HepG2 (cell line): ENCODE measurements at regions not wholly inside any gene's neighbourhood (a gene's known extent, or its start where the extent isn't known, plus 50 kb on each side); places are given as distances from the start of the nearest gene placed in this dataset.

Experiments used
- ATM ChIP-seq: fragments of 450-650 bp; IDR thresholded peaks from 2 replicates; pipeline ENCODE4 v1.7.1; 2017; ENCODE audit warnings: mild to moderate bottlenecking, borderline replicate concordance
- HDAC2 ChIP-seq: sonication (generic); formaldehyde crosslinking; IDR thresholded peaks from 2 replicates; pipeline ENCODE4 v1.4.0; 2020; ENCODE audit warnings: missing genetic modification reagents
- HMGA1 ChIP-seq: sonication (generic); formaldehyde crosslinking; conservative IDR thresholded peaks from 2 replicates; pipeline ENCODE4 v1.4.0; 2020; ENCODE audit warnings: missing genetic modification reagents
- HOXA5 ChIP-seq: sonication (generic); formaldehyde crosslinking; IDR thresholded peaks from 2 replicates; pipeline ENCODE4 v1.4.0; 2020; ENCODE audit warnings: missing genetic modification reagents
- ISX ChIP-seq: sonication (generic); formaldehyde crosslinking; conservative IDR thresholded peaks from 2 replicates; pipeline ENCODE4 v1.5.0; 2020; ENCODE audit warnings: missing genetic modification reagents
- RAD21 ChIP-seq: fragments of 450-650 bp; formaldehyde crosslinking; IDR thresholded peaks from 2 replicates; pipeline ENCODE4 v1.5.0; 2020; ENCODE audit warnings: mild to moderate bottlenecking
- REPIN1 ChIP-seq: sonication (generic); formaldehyde crosslinking; IDR thresholded peaks from 2 replicates; pipeline ENCODE4 v1.8.0; 2022; ENCODE audit warnings: missing genetic modification reagents, low read depth, mild to moderate bottlenecking, borderline replicate concordance
- SCMH1 ChIP-seq: sonication (generic); formaldehyde crosslinking; IDR thresholded peaks from 2 replicates; pipeline ENCODE4 v1.9.0; 2021; ENCODE audit warnings: missing genetic modification reagents, mild to moderate bottlenecking, borderline replicate concordance
- SRY ChIP-seq: sonication (generic); formaldehyde crosslinking; IDR thresholded peaks from 2 replicates; pipeline ENCODE4 v1.8.0; 2022; ENCODE audit warnings: mild to moderate bottlenecking, missing genetic modification reagents
- TBX2 ChIP-seq: sonication (generic); formaldehyde crosslinking; IDR thresholded peaks from 2 replicates; pipeline ENCODE4 v1.5.0; 2020; ENCODE audit warnings: missing genetic modification reagents, mild to moderate bottlenecking, borderline replicate concordance
- TCF7 ChIP-seq: sonication (generic); IDR thresholded peaks from 2 replicates; pipeline ENCODE4 v1.6.1; 2016; ENCODE audit warnings: antibody characterized with exemption, low read depth
- ZIK1 ChIP-seq: sonication (generic); formaldehyde crosslinking; IDR thresholded peaks from 2 replicates; pipeline ENCODE4 v1.5.0; 2020; ENCODE audit warnings: mild to moderate bottlenecking, low read depth, missing genetic modification reagents, borderline replicate concordance
- ZMYM4 ChIP-seq: sonication (generic); formaldehyde crosslinking; IDR thresholded peaks from 2 replicates; pipeline ENCODE4 v1.8.1; 2023; ENCODE audit warnings: mild to moderate bottlenecking, missing genetic modification reagents
- ZNF12 ChIP-seq: sonication (generic); formaldehyde crosslinking; IDR thresholded peaks from 2 replicates; pipeline ENCODE4 v1.5.0; 2020; ENCODE audit warnings: missing genetic modification reagents
- ZNF33A ChIP-seq: sonication (generic); formaldehyde crosslinking; IDR thresholded peaks from 2 replicates; pipeline ENCODE4 v1.5.1; 2020; ENCODE audit warnings: missing genetic modification reagents, mild to moderate bottlenecking, moderate library complexity, borderline replicate concordance
- ZNF530 ChIP-seq: sonication (generic); formaldehyde crosslinking; IDR thresholded peaks from 2 replicates; pipeline ENCODE4 v1.5.0; 2020; ENCODE audit warnings: low read depth, mild to moderate bottlenecking, missing genetic modification reagents
- TF ChIP-seq, protein P1 (sequence below): sonication (generic); formaldehyde crosslinking; IDR thresholded peaks from 2 replicates; pipeline ENCODE4 v1.8.0; 2022; ENCODE audit warnings: missing genetic modification reagents, mild to moderate bottlenecking, inconsistent platforms, borderline replicate concordance
- TF ChIP-seq, protein P2 (sequence below): sonication (generic); formaldehyde crosslinking; IDR thresholded peaks from 2 replicates; pipeline ENCODE4 v1.5.0; 2020; ENCODE audit warnings: missing genetic modification reagents
- TF ChIP-seq, protein P3 (sequence below): sonication (generic); formaldehyde crosslinking; IDR thresholded peaks from 2 replicates; pipeline ENCODE4 v1.4.0; 2020; ENCODE audit warnings: missing genetic modification reagents
- TF ChIP-seq, protein P4 (sequence below): sonication (generic); formaldehyde crosslinking; IDR thresholded peaks from 2 replicates; pipeline ENCODE4 v1.4.0; 2020; ENCODE audit warnings: missing genetic modification reagents, borderline replicate concordance
- TF ChIP-seq, protein P5 (sequence below), 2 experiments: sonication (generic) in 1 of 2; formaldehyde crosslinking in 1 of 2; IDR thresholded peaks; 2 replicates each; pipeline versions ENCODE4 v1.5.1 to v1.6.1; 2011 to 2020; ENCODE audit warnings: borderline replicate concordance in 1 of 2, low read depth in 1 of 2, low read length in 1 of 2, mild to moderate bottlenecking in 1 of 2, missing genetic modification reagents in 1 of 2, moderate library complexity in 1 of 2

DNA sequence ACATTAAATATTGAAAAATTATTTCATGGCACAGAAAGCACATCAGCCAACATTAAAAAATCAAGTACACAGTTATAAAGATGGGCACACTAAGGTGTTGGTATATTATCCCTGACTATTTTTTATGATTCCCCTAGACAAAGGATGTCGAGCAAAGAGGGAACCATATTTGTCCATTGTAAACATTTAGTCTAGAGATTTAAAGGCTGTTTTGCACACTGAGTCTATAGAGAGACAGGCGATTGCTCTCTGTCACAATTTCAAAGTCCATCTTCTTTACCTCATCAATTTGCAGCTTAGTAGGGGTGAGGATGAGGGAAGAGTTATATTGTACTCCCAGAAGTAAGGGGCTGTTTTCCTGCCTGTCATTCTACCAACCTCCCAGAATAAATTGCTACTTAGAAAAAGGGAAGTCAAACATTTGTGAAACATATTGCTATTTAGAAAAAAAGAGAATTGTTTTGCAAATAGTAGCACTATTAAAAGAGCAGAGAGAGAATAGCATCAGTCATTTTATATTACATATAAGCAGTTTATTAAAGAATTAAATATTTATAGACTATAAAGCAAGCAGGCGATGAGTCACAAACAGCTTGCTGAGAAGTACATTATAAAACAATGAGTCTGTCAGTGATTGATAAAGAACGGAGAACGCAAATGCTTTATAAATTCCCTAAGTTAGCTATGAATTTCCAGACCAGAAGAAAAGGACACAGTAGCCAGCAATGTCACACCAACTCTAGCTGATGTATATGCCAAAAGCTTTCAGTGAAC, 270.6 kb upstream of the PMFBP1 start (continued):
- TF ChIP-seq REPIN1 (peak; percentile 38; the same call in 1 of the 2 replicates), HDAC2 (CRISPR knock-in tag) (peak; percentile 84), RAD21 (CRISPR knock-in tag) (no peak), ZIK1 (CRISPR knock-in tag) (no peak), HOXA5 (no peak), ISX (CRISPR knock-in tag) (no peak), ZNF12 (no peak), ATM (no peak), TCF7 (peak; percentile 55; the same call in 1 of the 2 replicates), ZMYM4 (CRISPR knock-in tag) (peak; percentile 93), HMGA1 (CRISPR knock-in tag) (no peak), SRY (CRISPR knock-in tag) (no peak), ZNF530 (CRISPR knock-in tag) (no peak), ZNF33A (CRISPR knock-in tag) (no peak), SCMH1 (CRISPR knock-in tag) (no peak), TBX2 (CRISPR knock-in tag) (peak; percentile 76; the same call in 1 of the 2 replicates)
- TF ChIP-seq, protein P1, sequence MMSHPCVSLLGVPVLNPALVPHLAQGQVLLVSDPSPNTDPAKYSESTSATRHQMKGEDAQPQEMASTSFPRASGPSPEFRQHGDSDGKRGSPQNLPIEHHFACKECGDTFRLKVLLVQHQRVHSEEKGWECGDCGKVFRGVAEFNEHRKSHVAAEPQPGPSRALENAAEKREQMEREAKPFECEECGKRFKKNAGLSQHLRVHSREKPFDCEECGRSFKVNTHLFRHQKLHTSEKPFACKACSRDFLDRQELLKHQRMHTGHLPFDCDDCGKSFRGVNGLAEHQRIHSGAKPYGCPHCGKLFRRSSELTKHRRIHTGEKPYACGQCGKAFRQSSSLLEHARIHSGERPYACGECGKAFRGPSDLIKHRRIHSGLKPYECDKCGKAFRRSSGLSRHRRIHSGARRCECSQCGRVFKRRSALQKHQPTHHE (CRISPR knock-in tag), result no peak
- TF ChIP-seq, protein P2, sequence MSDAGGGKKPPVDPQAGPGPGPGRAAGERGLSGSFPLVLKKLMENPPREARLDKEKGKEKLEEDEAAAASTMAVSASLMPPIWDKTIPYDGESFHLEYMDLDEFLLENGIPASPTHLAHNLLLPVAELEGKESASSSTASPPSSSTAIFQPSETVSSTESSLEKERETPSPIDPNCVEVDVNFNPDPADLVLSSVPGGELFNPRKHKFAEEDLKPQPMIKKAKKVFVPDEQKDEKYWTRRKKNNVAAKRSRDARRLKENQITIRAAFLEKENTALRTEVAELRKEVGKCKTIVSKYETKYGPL (CRISPR knock-in tag), result no peak
- TF ChIP-seq, protein P3, sequence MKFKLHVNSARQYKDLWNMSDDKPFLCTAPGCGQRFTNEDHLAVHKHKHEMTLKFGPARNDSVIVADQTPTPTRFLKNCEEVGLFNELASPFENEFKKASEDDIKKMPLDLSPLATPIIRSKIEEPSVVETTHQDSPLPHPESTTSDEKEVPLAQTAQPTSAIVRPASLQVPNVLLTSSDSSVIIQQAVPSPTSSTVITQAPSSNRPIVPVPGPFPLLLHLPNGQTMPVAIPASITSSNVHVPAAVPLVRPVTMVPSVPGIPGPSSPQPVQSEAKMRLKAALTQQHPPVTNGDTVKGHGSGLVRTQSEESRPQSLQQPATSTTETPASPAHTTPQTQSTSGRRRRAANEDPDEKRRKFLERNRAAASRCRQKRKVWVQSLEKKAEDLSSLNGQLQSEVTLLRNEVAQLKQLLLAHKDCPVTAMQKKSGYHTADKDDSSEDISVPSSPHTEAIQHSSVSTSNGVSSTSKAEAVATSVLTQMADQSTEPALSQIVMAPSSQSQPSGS (CRISPR knock-in tag), result peak; percentile 71
- TF ChIP-seq, protein P4, sequence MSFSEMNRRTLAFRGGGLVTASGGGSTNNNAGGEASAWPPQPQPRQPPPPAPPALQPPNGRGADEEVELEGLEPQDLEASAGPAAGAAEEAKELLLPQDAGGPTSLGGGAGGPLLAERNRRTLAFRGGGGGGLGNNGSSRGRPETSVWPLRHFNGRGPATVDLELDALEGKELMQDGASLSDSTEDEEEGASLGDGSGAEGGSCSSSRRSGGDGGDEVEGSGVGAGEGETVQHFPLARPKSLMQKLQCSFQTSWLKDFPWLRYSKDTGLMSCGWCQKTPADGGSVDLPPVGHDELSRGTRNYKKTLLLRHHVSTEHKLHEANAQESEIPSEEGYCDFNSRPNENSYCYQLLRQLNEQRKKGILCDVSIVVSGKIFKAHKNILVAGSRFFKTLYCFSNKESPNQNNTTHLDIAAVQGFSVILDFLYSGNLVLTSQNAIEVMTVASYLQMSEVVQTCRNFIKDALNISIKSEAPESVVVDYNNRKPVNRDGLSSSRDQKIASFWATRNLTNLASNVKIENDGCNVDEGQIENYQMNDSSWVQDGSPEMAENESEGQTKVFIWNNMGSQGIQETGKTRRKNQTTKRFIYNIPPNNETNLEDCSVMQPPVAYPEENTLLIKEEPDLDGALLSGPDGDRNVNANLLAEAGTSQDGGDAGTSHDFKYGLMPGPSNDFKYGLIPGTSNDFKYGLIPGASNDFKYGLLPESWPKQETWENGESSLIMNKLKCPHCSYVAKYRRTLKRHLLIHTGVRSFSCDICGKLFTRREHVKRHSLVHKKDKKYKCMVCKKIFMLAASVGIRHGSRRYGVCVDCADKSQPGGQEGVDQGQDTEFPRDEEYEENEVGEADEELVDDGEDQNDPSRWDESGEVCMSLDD (CRISPR knock-in tag), result no peak
- TF ChIP-seq, protein P5, sequence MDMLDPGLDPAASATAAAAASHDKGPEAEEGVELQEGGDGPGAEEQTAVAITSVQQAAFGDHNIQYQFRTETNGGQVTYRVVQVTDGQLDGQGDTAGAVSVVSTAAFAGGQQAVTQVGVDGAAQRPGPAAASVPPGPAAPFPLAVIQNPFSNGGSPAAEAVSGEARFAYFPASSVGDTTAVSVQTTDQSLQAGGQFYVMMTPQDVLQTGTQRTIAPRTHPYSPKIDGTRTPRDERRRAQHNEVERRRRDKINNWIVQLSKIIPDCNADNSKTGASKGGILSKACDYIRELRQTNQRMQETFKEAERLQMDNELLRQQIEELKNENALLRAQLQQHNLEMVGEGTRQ (IDR thresholded peaks at IDR 0.05; ENCODE audit: low read depth, low read length), result no peak
- TF ChIP-seq, protein P5 (CRISPR knock-in tag; IDR thresholded peaks at IDR 0.05; ENCODE audit: borderline replicate concordance), result no peak
